HG02884 (cell line): ENCODE measurements at regions not wholly inside any gene's neighbourhood (a gene's known extent, or its start where the extent isn't known, plus 50 kb on each side); places are given as distances from the start of the nearest gene placed in this dataset.
"Not testable (repeated sequence)": the region's sequence is repeated elsewhere in the genome, so short reads cannot be mapped to it uniquely, and the experiment has no call there.

Experiments used
- ATAC-seq: cut with Tn5 transposase; IDR thresholded peaks from one replicate; pipeline ENCODE4 v1.9.1; 2021; ENCODE audit warnings: mild to moderate bottlenecking, moderate library complexity; ENCODE audit not compliant: unreplicated experiment

GRCh38 chr21:34270411-34270810 is 93.4 kb upstream of the KCNE2 start:
- ATAC-seq = no peak

- no peak for ATAC-seq
Measured at GRCh38 chr21:34271189-34271851, 92.5 kb upstream of the KCNE2 start.

GRCh38 chr21:34272321-34272720 is 91.5 kb upstream of the KCNE2 start:
- no peak for ATAC-seq

- ATAC-seq = no peak
Measured at GRCh38 chr21:34274001-34274400, 89.8 kb upstream of the KCNE2 start.

GRCh38 chr21:34276711-34277425 is 86.9 kb upstream of the KCNE2 start:
- peak; percentile 83 for ATAC-seq

- no peak for ATAC-seq
Measured at GRCh38 chr21:34278451-34278850, 85.4 kb upstream of the KCNE2 start.

GRCh38 chr21:34279285-34279684 is 84.5 kb upstream of the KCNE2 start:
- no peak for ATAC-seq

GRCh38 chr21:34279883-34280282 is 83.9 kb upstream of the KCNE2 start:
- no peak for ATAC-seq

GRCh38 chr21:34280389-34280795 is 83.4 kb upstream of the KCNE2 start:
- no peak for ATAC-seq

- no peak for ATAC-seq
Measured at GRCh38 chr21:34280959-34281358, 82.8 kb upstream of the KCNE2 start.

- no peak for ATAC-seq
Measured at GRCh38 chr21:34282223-34282622, 81.6 kb upstream of the KCNE2 start.

- ATAC-seq = no peak
Measured at GRCh38 chr21:34284666-34285065, 79.1 kb upstream of the KCNE2 start.

GRCh38 chr21:34288042-34288441 is 75.8 kb upstream of the KCNE2 start:
- ATAC-seq = not testable (repeated sequence)

- ATAC-seq = no peak
Measured at GRCh38 chr21:34289856-34290255, 74.0 kb upstream of the KCNE2 start.

GRCh38 chr21:34296878-34297277 is 66.9 kb upstream of the KCNE2 start:
- no peak for ATAC-seq

- no peak for ATAC-seq
Measured at GRCh38 chr21:34298534-34299167, 65.2 kb upstream of the KCNE2 start.

- no peak for ATAC-seq
Measured at GRCh38 chr21:34299168-34299539, 64.7 kb upstream of the KCNE2 start.

- no peak for ATAC-seq
Measured at GRCh38 chr21:34302521-34302920, 61.3 kb upstream of the KCNE2 start.

- no peak for ATAC-seq
Measured at GRCh38 chr21:34305605-34306604, 57.9 kb upstream of the KCNE2 start.

GRCh38 chr21:34307991-34308532 is 55.7 kb upstream of the KCNE2 start:
- ATAC-seq = no peak
